ENCODE measurements at regions not wholly inside any gene's neighbourhood (a gene's known extent, or its start where the extent isn't known, plus 50 kb on each side); places are given as distances from the start of the nearest gene placed in this dataset.

- DNase-seq = no peak
Observed at GRCh38 chr4:1472911-1473518, 66.8 kb upstream of the NKX1-1 start.

DNA sequence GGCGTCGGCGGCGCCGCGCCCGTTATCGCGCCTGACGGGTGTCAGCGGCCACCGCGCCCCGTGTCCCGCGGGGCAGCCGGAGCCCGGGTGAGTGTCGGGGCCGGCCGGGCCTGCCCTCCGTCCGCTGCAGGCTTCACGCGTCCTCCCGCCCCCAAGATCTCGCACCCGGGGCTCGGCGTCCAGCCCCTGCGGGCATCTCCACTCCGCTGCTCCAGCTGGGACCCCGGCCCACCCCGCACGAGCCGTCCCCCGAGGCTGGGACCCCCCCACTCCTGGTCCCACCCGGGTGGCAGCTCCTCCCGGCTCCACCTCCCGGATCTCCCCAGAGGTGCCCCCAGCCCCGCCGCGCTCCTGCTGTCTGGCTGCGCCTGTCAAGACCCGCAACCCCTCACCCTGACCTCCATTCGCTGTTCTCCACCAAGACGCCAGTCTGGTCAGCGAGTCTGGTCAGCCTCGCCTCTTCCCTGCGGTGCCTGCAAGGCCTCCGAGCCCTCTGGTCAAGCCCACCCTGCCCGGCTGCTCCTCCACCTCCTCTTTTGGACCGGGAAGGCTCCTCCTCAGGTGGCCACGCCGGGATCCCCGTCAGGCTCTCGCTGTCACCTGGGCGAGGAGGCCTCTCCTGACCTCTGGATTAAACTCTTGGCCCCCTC lies 66.0 kb upstream of the NKX1-1 start:
- DNase-seq = no peak

GRCh38 chr4:1471443-1472147 lies 65.4 kb upstream of the NKX1-1 start:
- DNase-seq = no peak

- DNase-seq = no peak
Observed at GRCh38 chr4:1470816-1471442, 64.7 kb upstream of the NKX1-1 start.

- DNase-seq = no peak
Observed at GRCh38 chr4:1470393-1470670, 64.1 kb upstream of the NKX1-1 start.

DNA sequence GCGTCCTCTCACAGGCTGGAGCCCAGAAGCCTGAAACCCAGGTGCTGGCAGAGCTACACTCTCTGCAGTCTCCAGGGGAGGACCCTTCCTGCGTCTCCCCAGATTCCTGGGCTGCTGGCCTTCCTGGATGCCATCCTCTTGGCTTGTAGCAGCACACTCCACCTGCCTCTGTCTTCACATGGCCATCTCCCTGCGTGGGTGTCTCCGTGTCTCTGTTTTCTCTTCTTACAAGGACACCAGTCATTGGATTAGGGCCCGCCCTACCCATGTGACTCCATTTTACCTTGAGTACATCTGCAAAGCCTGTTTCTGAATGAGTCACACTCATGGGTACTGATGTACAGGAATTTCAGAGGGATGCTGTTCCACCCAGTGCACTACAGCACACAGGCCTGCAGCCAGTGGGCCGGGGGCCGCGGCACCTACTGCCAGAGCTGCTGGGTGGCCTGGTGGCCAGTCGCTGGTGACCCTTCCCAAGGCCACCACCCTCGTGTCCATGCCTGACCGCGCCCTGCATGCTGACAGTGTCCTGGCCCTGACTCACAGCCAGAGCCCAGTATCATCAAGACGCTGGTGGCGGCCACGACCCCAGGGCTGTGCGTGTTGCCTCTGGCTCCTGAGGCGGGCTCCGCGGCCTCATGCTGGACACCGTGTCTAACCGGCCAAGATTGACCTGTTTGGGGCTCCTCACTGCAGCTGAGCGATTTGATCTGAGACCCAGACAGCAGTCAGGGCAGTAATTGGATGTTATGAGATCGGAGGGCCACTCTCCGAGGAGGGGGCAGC lies 63.6 kb upstream of the NKX1-1 start:
- no peak for DNase-seq

- DNase-seq = no peak
Observed at GRCh38 chr4:1469043-1469442, 62.8 kb upstream of the NKX1-1 start.

DNA sequence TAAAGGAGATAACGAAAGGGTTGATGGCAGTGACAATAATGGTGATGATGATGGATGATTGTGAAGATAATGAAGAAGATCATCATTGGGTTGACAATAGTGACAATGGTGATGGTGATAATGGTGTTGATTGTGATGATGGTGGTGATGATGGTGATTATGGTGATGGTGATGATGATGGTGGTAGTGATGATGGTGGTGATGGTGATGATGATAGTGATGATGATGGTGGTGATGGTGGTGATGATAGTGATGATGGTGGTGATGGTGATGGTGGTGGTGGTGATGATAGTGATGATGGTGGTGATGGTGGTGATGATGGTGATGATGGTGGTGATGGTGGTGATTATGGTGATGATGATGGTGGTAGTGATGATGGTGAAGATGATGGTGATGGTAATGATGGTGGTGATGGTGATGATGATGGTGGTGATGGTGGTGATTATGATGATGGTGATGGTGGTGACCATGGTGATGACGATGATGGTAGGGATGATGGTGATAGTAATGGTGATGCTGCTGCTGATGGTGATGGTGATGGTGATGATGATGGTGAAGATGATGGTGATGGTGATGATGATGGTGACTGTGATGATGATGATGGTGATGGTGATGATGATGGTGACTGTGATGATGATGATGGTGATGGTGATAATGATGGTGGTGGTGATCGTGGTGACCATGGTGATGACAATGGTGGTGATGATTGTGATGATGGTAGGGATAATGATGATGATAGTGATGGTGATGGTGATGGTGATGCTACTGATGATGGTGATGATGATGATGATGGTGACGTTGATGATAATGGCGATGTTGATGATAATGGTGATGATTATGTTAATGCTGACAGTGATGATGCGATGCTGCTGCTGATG lies 61.6 kb upstream of the NKX1-1 start:
- no peak for DNase-seq

DNA sequence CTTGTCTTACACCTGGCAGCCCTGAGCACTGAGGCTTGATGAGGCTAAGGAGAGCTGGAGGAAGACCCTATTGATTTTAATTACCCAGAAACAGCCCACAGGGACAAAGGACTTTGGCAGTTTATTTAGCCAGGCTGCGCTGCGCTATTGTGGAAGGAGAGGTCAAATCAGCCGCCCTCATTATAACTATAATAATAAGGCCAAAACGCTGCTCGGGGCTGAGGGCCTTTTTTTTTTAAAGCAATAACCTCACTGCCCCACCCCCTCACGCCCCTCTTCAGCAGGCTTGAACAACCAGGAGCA lies 60.6 kb upstream of the NKX1-1 start:
- DNase-seq = no peak

DNA sequence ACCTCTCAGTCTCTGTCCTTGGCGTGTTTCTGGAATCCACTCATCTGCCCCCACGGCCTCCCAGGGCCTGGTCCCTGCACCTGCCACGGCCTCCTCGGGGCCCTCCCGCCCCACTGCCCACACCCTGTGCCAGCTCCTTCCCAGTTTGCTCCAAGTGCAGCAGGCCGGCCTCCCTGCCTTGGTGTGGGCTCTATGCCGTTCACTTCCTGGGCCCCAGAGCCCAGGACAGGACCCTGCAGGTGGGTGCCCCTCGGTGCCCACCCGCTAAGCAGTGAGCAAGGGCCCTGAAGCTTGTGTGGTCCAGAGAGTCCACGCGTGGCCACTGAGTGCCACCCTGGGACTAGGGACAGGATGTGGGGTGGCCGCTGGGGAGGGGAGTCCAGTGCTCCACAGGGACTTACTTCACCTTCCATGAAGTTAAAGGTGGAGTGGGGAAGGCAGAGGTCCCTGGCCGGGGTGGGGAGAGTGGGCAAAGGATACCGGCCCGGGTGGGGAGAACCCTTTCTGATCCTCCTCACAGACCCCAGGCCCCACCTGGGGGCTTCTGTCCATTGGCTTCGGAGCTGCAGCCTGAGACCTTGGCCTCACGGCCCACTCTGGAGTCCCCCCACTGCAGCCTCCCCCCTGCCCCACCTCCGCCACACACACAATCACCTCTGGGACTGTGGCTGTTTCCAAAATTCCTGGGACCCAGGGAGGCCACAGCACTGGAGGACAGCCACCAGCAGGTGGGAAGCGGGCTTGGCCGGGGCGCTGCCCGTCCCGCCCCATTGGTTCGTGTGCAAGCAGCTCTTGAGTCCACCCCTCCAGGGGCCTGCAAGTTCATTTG lies 60.0 kb upstream of the NKX1-1 start:
- DNase-seq = no peak

DNA sequence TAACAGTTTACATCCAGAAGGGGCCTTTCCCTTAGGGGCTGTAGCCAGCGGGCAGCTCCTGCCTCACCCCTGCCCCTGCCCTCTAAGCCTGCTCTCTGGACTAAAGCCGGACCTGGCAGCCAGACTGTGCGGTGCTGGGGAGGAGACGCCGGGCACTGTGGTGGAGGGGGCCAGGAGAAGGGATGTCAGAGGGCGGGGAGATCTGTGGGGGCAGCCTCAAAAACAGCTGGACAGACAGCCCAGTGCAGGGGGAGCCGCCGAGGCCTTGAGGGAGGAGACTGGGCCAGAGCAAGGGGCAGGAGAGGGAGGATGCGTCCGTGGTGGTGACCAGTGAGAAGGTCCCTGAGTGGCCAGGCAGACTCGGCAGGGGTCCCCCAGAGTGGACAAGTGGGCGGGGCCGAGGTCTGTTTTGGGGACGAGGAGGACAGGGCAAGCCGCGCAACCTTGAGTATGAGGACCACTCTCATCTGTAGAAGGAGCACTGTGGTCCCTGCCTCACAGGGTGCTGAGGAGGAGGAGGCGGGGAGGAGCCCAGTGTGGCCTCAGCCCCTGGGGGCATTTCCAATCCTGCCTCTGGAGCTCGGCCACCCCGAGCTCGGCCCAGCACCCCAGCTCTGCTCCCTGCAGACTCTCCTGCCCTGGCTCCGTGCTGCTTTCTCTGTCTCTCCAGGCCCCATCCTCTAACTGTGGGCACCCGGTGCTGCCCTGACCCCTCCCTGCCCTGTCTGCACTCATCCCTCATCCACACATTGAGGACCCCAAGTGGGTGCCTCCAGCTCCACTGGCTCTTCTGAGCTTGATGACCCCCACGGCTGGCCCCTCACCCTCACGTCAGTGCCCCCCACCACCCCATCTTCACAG lies 59.2 kb upstream of the NKX1-1 start:
- DNase-seq = no peak

GRCh38 chr4:1464581-1465171 lies 58.4 kb upstream of the NKX1-1 start:
- no peak for DNase-seq

GRCh38 chr4:1463927-1464540 lies 57.8 kb upstream of the NKX1-1 start:
- DNase-seq = no peak

GRCh38 chr4:1463088-1463926 lies 57.1 kb upstream of the NKX1-1 start:
- DNase-seq = no peak

DNA sequence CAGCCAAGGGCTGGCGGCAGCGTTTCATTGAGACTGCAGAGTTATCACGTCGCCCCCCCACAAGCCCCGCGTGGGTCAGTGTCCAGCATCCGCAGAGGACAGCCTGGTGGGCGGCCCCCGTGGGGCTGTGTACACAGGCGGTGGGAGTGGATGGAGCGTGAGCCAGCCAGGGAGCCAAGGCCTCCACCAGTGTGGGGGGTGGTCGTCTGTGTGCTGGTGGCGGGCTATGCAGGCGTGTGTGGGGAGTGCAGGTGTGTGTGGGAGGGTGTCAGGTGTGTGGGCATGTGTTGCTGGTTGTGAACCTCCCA lies 56.5 kb upstream of the NKX1-1 start:
- DNase-seq = no peak

- no peak for DNase-seq
Observed at GRCh38 chr4:1462009-1462767, 55.9 kb upstream of the NKX1-1 start.

GRCh38 chr4:1460967-1461868 lies 55.0 kb upstream of the NKX1-1 start:
- DNase-seq = no peak
